HG02973 (cell line): ENCODE measurements at regions not wholly inside any gene's neighbourhood (a gene's known extent, or its start where the extent isn't known, plus 50 kb on each side); places are given as distances from the start of the nearest gene placed in this dataset.
A peak's percentile ranks its signal among the peaks of the same experiment; 100 is the strongest.

Experiments
- ATAC-seq: cut with Tn5 transposase; IDR thresholded peaks from one replicate; pipeline ENCODE4 v1.9.1; 2021; ENCODE audit warnings: moderate library complexity; ENCODE audit not compliant: unreplicated experiment

GRCh38 chr9:29826421-29826820 is 2253.1 kb upstream of the C9orf72 start:
- no peak for ATAC-seq

GRCh38 chr9:29830821-29831220 is 2257.5 kb upstream of the C9orf72 start:
- ATAC-seq = peak; percentile 54

- no peak for ATAC-seq
Observed at GRCh38 chr9:29838491-29839020, 2265.3 kb upstream of the C9orf72 start.

GRCh38 chr9:29844251-29844650 is 2271.0 kb upstream of the C9orf72 start:
- no peak for ATAC-seq

- ATAC-seq = no peak
Observed at GRCh38 chr9:29850664-29851063, 2277.4 kb upstream of the C9orf72 start.

GRCh38 chr9:29861803-29862202 is 2288.5 kb upstream of the C9orf72 start:
- no peak for ATAC-seq

GRCh38 chr9:29865764-29866313 is 2292.6 kb upstream of the C9orf72 start:
- no peak for ATAC-seq

GRCh38 chr9:29866556-29866955 is 2293.3 kb upstream of the C9orf72 start:
- ATAC-seq = no peak

- no peak for ATAC-seq
Observed at GRCh38 chr9:29873579-29873978, 2300.3 kb upstream of the C9orf72 start.

GRCh38 chr9:29875547-29875946 is 2302.3 kb upstream of the C9orf72 start:
- ATAC-seq = no peak

GRCh38 chr9:29882767-29883166 is 2309.5 kb upstream of the C9orf72 start:
- ATAC-seq = no peak

GRCh38 chr9:29906065-29906464 is 2332.8 kb upstream of the C9orf72 start:
- no peak for ATAC-seq

GRCh38 chr9:29928072-29928471 is 2354.8 kb upstream of the C9orf72 start:
- no peak for ATAC-seq

- ATAC-seq = no peak
Observed at GRCh38 chr9:29939559-29939958, 2366.3 kb upstream of the C9orf72 start.

- no peak for ATAC-seq
Observed at GRCh38 chr9:29945012-29945411, 2371.7 kb upstream of the C9orf72 start.

GRCh38 chr9:29958469-29958868 is 2385.2 kb upstream of the C9orf72 start:
- ATAC-seq = no peak

- no peak for ATAC-seq
Observed at GRCh38 chr9:29965834-29966233, 2392.6 kb upstream of the C9orf72 start.

GRCh38 chr9:29966247-29966646 is 2393.0 kb upstream of the C9orf72 start:
- no peak for ATAC-seq

- no peak for ATAC-seq
Observed at GRCh38 chr9:29968831-29969230, 2395.6 kb upstream of the C9orf72 start.

GRCh38 chr9:29969408-29969807 is 2396.1 kb upstream of the C9orf72 start:
- no peak for ATAC-seq

- ATAC-seq = no peak
Observed at GRCh38 chr9:29969856-29970647, 2396.8 kb upstream of the C9orf72 start.

- ATAC-seq = no peak
Observed at GRCh38 chr9:29974197-29974596, 2400.9 kb upstream of the C9orf72 start.
